ENCODE measurements at regions not wholly inside any gene's neighbourhood (a gene's known extent, or its start where the extent isn't known, plus 50 kb on each side); places are given as distances from the start of the nearest gene placed in this dataset.
"Not testable (repeated sequence)": the region's sequence is repeated elsewhere in the genome, so short reads cannot be mapped to it uniquely, and the experiment has no call there.

DNA sequence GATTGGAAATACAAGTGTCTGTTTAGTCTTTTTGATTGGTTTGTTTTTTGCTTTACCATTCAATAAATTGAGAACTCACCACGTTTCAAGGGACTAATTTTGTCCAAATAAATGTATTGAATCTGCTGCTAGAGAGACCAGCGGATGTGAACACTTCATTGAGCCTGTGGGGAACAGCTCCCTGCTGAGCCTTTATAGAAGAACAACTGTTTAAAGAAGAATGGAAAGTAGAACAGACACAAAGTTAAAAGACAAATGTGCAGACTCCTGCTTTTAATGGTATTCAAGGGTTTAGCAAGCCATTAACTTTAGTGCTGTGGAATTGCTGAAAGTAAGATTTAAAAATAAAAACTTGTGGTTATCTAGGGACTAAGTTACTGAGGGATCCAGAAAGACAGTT, 817.7 kb upstream of the B3GALT2 start:
- DNase-seq (ENCODE audit: low read depth): no peak

DNA sequence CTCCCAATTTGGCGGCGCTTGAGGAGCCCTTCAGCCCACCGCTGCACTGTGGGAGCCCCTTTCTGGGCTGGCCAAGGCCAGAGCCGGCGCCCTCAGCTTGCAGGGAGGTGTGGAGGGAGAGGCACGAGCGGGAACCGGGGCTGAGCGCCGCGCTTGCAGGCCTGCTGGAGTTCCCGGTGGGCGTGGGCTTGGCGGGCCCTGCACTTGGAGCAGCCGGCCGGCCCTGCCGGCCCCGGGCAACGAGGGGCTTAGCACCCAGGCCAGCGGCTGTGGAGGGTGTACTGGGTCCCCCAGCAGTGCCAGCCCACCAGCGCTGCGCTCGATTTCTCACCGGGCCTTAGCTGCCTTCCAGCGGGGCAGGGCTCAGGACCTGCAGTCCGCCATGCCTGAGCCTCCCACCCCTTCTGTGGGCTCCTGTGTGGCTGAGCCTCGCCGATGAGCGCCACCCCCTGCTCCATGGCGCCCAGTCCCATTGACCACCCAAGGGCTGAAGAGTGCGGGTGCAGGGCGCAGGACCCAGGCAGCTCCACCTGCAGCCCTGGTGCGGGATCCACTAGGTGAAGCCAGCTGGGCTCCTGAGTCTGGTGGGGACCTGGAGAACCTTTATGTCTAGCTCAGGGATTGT, 815.4 kb upstream of the B3GALT2 start:
- not testable (repeated sequence) for DNase-seq (ENCODE audit: low read depth)

DNA sequence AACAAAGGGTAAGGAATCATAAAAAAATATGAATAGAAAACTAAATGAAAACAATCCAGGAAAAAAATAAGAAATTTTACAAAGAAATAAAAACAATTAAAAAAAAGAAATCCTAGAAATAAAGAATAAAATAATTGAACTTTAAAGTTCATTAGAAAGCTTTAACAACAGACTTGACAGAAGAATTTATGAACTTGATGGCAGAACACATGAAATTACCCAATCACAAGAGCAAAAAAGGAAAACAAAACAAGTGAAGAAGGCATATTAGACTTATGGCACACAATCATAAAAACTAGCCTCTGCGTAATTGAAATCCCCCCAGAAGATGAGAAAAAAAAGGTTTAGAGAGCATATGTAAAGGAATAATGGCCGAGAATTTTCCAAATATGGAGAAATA, 802.5 kb upstream of the B3GALT2 start:
- no peak for DNase-seq (ENCODE audit: low read depth)

DNA sequence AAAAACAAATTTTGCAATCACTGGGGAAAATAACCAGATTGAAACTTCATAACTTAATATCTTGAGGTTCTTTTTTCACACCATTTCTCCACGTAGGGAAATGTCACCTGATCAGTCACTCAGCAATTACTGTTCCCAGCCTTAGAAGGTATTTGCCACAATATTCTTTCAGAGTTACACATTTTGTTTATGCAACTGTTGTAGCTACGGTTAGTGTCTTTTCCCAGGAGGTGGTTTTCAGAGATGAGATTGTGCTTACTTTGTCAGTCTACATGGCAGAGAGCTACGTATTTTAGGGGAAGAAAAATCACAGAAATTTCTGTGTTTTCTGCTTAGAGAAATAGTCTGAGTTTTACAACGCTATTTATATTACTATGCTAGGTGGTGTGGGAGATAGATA, 792.8 kb upstream of the B3GALT2 start:
- DNase-seq (ENCODE audit: low read depth): no peak

GRCh38 chr1:193974286-193974798, 787.9 kb upstream of the B3GALT2 start:
- no peak for DNase-seq (ENCODE audit: low read depth)

DNA sequence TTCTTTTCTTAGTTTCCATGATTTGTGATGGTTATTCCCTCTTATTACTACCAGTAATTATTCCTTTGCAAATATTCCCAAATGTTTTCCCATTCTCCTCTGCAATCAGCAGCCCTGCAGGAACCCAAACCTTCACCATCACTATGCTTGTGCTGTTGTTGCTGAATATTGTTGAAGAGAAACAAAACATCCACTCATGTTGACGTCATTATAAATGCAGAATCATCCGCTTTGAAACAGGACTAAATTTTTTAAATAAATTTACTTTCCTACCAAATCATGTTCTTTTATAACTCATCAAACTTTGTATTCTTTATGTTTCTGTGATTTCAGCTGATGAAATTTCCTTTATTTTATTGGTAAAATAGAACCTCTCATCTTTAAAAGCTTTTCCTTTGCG, 787.0 kb upstream of the B3GALT2 start:
- no peak for DNase-seq (ENCODE audit: low read depth)

DNA sequence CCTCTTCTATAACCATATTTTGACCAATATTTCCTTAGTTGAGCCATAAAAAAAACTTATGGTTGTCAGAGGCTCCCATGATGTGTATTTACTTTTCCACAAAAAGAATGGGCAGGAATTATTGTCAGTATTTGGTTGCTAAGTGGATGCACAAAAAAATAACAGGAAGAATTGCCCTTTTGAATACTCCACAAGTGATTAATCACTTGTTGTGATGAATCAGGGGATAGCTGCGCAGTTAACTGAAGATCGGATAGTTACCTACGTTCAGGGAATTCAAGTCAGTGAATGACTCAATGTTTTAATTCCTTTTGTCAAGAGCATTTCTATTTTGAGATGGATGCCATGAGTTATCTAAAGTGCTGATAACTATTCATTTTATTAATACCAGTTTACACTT, 785.2 kb upstream of the B3GALT2 start:
- DNase-seq (ENCODE audit: low read depth): no peak

- DNase-seq (ENCODE audit: low read depth): no peak
These were observed 774.1 kb upstream of the B3GALT2 start for GRCh38 chr1:193960499-193960898.

GRCh38 chr1:193960040-193960439, 773.6 kb upstream of the B3GALT2 start:
- no peak for DNase-seq (ENCODE audit: low read depth)

GRCh38 chr1:193957556-193958095, 771.2 kb upstream of the B3GALT2 start:
- DNase-seq (ENCODE audit: low read depth): no peak

DNA sequence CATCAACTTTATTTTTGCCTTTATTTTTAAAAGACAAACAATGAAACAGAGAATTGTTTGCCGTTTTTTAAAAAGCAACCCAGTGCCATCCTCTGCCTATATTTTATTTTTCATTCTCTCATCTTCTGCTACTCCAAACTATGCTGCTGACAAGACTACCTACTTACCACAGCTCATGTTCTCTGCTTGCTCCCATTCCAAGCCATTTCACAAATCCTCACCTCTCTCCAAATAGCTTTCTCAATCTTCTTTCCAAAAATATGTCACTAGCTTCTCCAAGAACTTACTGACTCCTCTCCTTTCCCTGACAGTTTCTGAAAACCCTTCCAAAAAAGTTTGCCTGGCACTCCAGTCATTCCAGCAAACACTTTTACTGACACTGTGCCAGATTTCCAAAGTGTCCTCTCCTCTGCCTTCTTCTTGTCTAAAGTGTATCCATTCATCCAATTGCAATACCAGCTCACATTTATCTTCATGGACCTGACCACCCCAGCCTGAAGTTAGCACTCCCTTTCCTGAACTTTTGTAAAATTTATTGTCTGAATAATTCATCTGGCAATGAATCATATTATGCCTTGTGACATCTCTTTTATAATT, 766.5 kb upstream of the B3GALT2 start:
- no peak for DNase-seq (ENCODE audit: low read depth)

DNA sequence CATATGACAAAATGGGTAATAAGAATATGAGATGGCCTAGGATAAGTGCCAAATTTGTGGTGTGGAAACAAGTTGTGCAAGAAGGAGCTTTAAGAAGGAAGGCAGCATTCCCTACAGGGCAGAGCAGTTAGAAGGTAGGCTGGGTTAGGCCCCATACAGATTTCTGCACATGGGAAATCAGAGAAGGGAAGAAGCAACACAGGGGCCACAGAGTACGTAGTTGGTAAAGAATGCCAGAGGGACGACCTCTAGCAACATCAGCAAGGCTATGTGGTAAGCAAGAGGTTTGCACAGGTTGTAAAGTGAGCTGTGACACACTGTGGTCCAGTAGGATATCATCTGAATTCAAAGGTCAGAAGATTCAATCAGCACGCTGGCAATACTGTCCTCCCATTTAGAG, 765.6 kb upstream of the B3GALT2 start:
- DNase-seq (ENCODE audit: low read depth): no peak

GRCh38 chr1:193944454-193944853, 758.0 kb upstream of the B3GALT2 start:
- DNase-seq (ENCODE audit: low read depth): no peak

DNA sequence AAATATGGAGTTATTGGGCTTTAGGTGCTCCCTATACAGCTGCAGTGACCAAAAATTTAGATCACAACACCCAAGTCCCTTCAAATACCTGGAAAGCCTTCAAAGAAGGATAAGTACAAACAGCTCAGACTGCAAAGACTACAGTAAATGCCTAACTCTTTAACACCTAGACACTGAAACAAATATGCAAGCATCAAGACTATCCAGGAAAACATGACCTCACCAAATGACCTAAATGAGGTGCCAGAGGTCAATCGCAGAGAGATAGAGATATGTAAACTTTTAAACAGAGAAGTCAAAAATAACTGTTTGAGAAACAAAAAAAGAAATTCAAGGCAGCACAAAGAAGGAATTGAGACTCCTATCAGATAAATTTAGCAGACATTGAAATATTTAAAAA, 753.8 kb upstream of the B3GALT2 start:
- DNase-seq (ENCODE audit: low read depth): no peak

DNA sequence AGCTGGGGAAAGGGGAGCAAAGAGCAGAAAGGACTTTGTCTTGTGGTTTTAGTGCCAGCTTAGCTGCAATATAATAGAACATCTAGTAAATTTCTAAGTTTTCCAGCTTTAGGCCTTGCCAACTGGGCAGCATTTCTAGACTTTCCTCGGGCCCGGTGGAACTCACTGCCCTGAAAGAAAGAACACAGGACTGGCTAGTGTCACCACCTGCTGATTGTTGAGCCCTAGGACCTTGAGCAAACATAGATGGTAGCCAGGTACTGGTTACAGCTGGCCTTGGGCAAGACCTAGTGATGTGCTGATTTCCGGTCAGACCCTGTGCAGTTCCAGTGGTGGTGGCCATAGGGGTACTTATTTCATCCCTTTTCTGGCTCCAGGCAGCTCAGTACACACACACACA, 753.2 kb upstream of the B3GALT2 start:
- DNase-seq (ENCODE audit: low read depth): no peak

- no peak for DNase-seq (ENCODE audit: low read depth)
These were observed 750.9 kb upstream of the B3GALT2 start for GRCh38 chr1:193937308-193937707.

DNA sequence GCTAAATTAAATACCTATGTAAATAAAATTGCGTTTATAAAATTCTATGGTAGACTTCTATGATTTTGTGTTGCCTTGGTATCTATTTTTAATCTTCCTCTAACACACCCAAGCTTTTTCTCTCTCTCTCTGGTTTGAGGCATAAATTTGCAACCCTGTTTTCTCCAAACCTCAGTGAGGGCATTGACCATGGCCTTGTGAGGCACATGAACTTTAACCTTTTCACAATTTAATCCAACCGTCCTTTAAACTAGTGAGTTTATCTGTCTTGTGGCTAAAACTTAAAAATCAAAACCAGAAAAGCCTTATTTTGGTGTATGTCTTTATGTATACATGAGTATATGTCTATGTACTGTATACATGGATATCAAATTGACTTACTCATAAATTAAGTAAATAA, 746.6 kb upstream of the B3GALT2 start:
- DNase-seq (ENCODE audit: low read depth): no peak

DNA sequence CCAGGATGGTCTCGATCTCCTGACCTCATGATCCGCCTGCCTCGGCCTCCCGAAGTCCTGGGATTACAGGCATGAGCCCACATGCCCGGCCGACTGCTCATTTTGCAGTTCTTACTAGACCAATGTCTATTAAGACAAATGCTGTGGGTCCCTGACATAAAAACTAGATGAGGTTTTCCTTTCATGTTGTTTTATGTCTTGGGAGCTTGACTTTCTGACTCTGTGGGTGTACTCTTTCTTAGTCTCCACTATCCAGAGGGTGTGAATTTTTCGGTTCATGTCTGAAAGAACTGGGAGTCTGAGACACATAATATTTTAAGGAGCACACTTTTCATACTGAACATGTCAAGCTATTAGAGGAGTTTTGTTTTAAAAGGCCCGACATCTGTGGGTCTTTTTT, 744.9 kb upstream of the B3GALT2 start:
- DNase-seq (ENCODE audit: low read depth): no peak

DNA sequence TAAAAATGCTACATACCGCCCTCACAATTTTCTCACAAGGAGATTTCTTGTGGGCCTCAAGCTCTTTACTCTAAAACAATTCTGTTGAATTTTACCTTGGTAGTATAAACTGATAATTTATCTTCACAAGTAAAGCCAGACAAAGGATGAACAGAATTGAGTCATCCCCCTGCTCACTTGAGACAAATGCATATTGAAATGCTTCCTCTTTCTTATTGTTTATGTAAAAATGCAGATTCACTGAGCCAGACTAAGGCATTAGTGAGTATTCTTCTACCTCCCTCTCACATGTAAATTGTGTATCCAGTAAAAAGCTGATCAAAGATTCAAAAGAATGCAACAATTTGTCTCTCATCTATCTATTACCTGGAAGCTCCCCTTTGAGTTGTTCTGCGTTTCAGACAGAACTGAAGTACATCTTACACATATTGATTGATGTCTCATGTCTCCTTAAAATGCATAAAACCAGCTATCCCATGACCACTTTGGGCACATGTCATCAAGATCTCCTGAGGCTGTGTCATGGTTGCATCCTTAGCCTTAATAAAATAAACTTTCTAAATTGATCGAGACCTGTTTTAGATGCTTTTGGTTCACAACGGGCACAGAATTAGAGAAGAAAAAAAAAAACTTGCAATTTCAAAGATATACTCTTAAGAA, 743.1 kb upstream of the B3GALT2 start:
- no peak for DNase-seq (ENCODE audit: low read depth)

- DNase-seq (ENCODE audit: low read depth): no peak
These were observed 741.1 kb upstream of the B3GALT2 start for GRCh38 chr1:193927550-193927949.

- no peak for DNase-seq (ENCODE audit: low read depth)
These were observed 740.5 kb upstream of the B3GALT2 start for GRCh38 chr1:193926956-193927355.

GRCh38 chr1:193919827-193920226, 733.4 kb upstream of the B3GALT2 start:
- DNase-seq (ENCODE audit: low read depth): no peak

- no peak for DNase-seq (ENCODE audit: low read depth)
These were observed 730.0 kb upstream of the B3GALT2 start for GRCh38 chr1:193916452-193916851.
